22Rv1 (cell line): ENCODE measurements at regions not wholly inside any gene's neighbourhood (a gene's known extent, or its start where the extent isn't known, plus 50 kb on each side); places are given as distances from the start of the nearest gene placed in this dataset.

Experiments
- H3K27ac ChIP-seq: fragments of 450-650 bp; 2 replicates; pipeline ENCODE4 v1.5.1; 2017
- CTCF ChIP-seq: fragments of 450-650 bp; IDR thresholded peaks from 2 replicates; pipeline ENCODE4 v1.5.1; 2017; ENCODE audit warnings: mild to moderate bottlenecking
- ZFX ChIP-seq: fragments of 450-650 bp; IDR thresholded peaks from 2 replicates; pipeline ENCODE4 v1.6.1; 2017; ENCODE audit warnings: antibody characterized with exemption, borderline replicate concordance

GRCh38 chr2:167555098-167555720, 666.9 kb downstream of the XIRP2 start:
- H3K27ac ChIP-seq, result no peak overlapping the region
- TF ChIP-seq ZFX, result no peak
- TF ChIP-seq CTCF, result no peak

- no peak overlapping the region for H3K27ac ChIP-seq
- TF ChIP-seq CTCF (no peak), ZFX (no peak)
Measured at GRCh38 chr2:167553635-167554034, 665.4 kb downstream of the XIRP2 start.

- TF ChIP-seq ZFX (no peak), CTCF (no peak)
- no peak overlapping the region for H3K27ac ChIP-seq
Measured at GRCh38 chr2:167551416-167551815, 663.1 kb downstream of the XIRP2 start.

GRCh38 chr2:167550448-167550847, 662.2 kb downstream of the XIRP2 start:
- no peak overlapping the region for H3K27ac ChIP-seq
- TF ChIP-seq CTCF (peak; percentile 48), ZFX (no peak)

- H3K27ac ChIP-seq, result no peak overlapping the region
- TF ChIP-seq ZFX (no peak), CTCF (no peak)
Measured at GRCh38 chr2:167548396-167548795, 660.1 kb downstream of the XIRP2 start.

- TF ChIP-seq ZFX (no peak), CTCF (no peak)
- H3K27ac ChIP-seq, result no peak overlapping the region
Measured at GRCh38 chr2:167544602-167545001, 656.3 kb downstream of the XIRP2 start.

GRCh38 chr2:167543721-167544120, 655.4 kb downstream of the XIRP2 start:
- no peak overlapping the region for H3K27ac ChIP-seq

More at GRCh38 chr2:167543721-167544120, 655.4 kb downstream of the XIRP2 start:
- TF ChIP-seq ZFX (no peak), CTCF (no peak)
